HL-60/S4 treated with phorbol 12-myristate 13-acetate at 8.2 ng/mL for 4 days and 3 days (cell line): ENCODE measurements at regions not wholly inside any gene's neighbourhood (a gene's known extent, or its start where the extent isn't known, plus 50 kb on each side); places are given as distances from the start of the nearest gene placed in this dataset.

Experiments
- in situ Hi-C: fragments of 300-500 bp; cut with MboI; formaldehyde crosslinking; loops from 2 replicates; pipeline ENCODE4 v1.15.0; 2022; ENCODE audit warnings: low sequenced_read_pairs

DNA sequence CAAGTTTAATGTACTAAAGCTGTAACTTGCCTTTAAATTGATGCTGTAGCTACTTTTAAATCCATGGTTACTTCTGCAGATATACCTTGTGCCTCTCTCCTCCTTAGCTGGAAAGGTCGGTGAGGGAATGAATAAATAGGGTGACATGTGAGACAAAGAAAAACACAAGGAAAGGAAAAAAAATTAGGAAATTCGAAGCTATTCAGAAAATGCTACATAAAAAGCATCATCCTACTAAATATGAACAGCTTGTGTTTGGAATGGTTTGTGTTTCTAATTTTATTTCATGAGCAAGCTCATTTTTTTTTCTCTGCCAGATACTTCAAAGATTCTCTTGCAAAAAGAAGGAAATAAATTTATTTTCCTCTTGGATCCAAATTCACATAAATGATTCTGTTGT, 186.3 kb upstream of the NUDT4 start:
- in situ Hi-C loops = no loop called here

DNA sequence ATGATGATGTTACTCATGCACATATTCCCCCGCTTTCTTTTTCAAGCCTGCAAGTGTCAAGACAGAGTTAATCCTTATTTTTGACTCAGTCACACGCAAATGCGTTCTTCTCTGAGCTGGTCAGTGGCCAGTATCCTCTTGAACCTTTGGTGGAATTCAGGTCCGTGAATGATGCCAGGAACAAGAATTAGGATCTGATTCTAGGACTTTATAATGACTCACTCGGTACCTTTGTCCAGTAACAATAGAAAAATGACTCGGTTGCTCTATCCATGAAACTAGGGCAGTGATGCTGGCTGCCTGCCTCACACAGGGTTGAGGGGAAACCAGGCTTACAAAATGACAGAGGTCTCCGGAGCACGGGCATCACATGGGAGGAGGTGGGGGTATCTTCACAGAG, 185.8 kb upstream of the NUDT4 start:
- in situ Hi-C loops = no loop called here

DNA sequence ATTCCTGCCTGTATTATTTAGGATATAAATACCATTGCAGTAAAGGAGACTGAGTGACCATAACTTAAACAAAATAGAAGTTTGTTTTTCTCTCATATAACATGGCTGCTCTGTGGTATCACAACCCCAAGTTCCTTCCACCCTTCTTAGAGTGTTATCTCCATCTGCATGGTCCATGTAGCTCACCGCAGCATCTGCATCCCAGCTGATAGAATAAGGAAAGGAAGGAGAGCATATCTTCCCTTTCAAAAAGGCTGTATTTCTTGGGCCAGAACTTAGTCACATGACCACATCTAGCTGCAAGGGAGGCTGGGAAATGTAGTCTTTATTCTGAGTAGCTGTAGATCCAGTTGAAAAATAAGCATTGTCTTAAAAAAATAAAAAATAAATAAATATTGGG, 184.8 kb upstream of the NUDT4 start:
- in situ Hi-C loops = no loop called here

DNA sequence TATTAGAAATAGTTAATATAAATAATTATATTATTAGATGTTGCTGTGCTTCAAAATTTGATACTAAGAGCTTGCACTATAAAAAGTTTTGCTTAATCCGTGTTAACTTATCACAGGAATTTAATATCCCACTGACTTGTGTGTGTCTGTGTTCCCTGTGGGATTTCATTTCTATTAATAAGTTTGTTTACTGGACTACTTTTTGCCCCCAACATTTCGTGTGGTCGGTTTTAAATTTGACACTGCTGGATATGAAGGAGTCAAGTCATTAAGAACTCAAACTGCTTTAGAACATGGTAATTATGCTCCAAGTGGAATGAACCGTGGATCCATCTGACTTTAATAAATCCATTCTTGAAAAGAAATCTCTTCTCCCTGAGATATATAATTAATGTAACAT, 182.2 kb upstream of the NUDT4 start:
- in situ Hi-C loops = no loop called here

DNA sequence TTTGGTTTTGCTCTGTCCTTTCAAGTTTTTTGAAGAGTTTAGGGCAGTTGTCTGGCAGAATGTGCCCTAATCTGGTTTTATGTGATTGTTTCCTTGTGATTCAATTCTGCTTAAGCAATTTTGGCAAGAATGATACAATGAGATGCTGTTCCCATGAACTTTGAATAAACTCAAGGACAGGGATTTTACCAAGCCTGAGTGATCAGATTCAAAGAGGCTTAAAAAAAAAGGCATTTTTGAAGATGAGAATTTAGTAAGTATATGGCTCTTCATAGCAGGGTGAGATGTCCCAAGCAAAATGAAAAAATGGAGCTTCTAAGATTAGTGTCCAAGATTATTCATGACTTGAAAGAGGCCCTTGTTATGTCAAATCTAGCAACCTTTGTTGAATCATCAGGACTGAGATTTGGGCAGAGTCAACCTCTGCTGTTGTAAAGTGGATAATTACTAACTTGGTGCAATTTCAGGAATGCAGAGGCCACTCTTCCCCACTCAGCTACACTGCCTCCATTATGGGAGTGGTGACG, 180.6 kb upstream of the NUDT4 start:
- in situ Hi-C loops = no loop called here

DNA sequence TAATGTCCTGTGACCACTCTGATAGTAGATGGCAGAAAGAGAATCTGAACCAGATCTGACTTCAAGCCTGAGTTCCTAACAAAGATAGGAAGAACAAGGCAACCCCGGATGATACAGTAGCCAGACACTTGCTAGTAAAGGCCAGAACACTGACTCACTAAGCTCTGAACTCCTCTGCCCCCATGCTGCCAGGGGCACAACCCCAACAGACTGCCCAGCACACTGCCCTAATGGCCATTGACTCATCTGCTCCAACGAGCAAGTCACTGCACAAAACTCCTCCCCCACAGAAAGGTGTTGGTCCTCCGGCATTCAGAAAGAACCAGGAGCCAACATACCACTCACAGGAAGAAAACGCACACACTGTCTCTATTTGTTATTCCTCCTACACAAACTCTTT, 179.6 kb upstream of the NUDT4 start:
- in situ Hi-C loops = no loop called here

DNA sequence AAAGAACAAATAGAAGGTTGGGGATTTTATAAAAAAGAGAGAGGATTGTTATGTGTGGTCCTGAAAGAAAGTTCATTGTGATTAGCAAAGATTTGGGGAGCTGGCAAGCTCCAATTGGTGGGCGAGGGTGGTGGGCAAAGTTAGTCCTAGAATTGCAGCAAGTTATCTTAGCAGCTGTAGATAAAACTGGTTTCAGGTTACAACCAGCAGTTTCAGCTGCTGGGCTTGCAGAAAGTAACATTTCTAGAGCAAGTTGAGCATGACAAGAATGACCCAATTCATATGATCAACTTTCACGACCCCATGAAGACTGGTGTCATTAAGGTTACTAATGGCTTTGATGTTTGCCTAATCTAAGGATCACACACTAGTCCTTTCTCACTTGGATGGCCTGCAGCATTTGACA, 177.9 kb upstream of the NUDT4 start:
- in situ Hi-C loops = no loop called here

DNA sequence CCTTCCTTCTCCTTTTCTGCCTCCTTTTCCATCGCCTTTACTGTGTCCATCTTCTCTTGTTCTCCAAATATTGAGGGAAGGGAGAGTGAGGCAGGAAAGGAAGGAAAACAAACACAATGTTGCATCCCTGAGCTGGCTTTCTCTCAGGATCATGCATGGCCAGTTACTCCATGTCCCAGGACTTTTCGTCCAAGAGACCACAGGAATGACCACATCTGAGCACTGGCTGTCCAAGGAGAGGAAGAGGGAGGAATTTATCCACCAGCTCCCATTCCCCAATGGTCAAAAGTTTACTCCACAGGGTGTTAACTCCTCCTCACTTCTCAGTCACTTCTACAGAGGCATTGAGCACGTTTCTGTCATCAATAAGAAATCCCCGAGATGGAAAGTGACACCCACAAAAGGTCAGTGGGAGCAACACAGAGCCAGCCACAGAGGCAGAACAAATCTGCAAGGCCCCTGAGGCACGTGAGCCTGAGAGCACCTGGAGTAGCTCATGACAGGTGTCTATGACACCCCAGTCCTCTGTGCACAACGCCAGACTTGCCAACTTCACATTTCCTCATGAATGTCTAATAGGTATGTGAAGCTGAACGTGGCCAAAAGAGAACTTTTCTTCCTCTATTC, 177.3 kb upstream of the NUDT4 start:
- in situ Hi-C loops = no loop called here

DNA sequence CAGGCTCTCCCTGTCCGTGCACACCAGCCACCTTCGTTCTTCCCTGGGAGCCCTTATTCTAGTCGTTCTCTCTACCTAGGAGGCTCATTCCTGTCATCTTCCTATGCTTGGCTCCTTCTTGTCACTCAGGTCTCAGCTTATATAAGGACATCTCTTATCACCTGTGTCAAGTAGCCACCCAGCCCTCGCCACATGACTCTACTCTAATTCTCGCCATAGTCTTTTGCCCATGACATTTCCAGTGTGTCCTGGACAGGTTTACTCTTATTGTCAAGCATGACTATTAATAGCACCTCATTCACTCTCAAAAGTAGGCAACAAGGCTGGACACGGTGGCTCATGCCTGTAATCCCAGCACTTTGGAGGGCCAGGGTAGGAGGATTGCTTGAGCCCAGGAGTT, 175.7 kb upstream of the NUDT4 start:
- in situ Hi-C loops = no loop called here

DNA sequence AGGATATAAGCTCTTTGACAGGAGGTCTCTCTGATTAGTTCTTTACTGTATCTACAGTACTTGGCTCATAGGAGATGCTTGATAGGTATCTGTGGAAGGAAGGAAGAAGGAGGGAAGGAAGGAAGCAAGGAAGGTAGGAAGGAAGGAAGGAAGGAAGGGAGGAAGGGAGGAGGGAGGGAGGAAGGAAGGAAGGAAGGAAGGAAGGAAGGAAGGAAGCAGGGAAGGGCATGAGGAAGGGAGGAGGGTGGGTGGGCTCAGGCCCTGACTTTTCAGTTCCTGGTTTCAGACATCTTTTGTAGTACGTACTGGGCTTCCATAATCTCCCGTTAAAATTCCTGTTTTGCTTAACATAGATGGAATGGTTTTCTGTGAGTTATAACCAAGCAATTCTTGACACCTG, 175.0 kb upstream of the NUDT4 start:
- in situ Hi-C loops = no loop called here

DNA sequence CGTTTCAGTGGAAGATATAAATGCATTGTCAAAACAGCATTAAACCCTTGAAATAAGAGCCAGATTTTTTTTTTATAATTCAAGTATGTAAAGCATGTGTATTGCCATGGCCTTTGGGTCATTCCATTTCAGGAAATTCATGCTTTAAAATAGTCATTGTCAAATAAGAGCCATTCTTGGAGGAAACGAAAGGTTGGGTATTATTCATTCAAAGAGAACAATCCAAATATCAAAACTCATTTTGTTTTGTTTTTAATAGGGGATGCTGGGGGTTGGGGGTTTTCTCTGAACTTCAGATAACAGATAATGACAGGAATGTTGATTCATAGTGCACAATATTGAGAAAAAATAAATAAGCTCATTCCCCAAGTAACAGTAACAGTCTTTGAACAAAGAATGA, 174.4 kb upstream of the NUDT4 start:
- in situ Hi-C loops = no loop called here

DNA sequence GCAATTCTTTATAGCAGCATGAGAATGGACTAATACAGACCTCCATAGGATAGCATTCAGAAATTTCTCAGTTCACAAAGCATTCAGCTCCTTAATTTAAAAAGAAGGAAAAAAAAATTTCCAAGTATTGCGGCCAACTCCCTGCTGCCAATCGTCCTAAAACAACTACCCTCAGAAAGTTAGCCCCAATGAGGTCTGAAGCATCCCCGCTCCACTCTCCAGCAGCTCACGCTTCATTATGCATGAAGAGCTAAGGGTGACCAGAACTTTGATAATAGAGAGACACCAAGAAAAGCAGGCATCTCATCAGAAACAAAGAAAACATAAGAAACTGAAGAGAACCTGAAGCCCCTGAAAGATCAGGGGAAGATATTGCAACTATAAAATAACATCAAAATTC, 172.8 kb upstream of the NUDT4 start:
- in situ Hi-C loops = no loop called here

DNA sequence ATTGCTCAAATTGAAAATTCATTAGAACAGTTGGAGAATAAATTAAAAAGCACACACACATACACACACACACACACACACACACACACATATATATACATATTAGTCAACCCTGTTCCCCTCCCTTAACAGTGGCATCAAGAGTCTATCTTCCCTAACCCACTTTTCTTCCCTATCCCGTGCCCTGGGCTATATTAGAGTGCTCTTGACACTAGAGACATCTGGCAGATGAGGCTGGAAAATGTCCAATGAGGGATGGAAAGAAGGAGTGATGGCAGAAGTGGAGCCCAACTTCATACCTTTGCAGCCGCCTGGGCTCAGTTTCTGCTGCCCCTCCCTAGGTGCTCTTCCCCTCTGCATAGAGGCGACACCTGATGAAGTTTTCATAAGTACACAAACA, 172.4 kb upstream of the NUDT4 start:
- in situ Hi-C loops = no loop called here

DNA sequence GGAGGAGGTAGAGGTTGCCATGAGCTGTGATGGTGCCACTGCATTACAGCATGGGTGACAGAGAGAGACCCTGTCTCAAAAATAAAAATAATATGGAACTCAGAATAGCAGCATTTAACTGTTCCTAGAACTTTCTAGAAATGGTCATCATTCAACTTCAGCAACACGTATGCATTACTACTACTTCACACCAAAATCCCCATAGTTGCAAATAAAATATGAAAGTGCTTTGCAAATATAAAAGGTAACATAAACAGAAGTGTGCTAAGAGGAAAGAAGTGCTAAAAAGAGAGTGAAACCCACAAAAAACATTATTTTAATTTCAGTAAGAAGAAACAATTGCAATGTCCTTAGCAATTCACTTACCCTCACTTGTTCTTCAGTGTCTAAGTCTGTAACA, 169.7 kb upstream of the NUDT4 start:
- in situ Hi-C loops = no loop called here

DNA sequence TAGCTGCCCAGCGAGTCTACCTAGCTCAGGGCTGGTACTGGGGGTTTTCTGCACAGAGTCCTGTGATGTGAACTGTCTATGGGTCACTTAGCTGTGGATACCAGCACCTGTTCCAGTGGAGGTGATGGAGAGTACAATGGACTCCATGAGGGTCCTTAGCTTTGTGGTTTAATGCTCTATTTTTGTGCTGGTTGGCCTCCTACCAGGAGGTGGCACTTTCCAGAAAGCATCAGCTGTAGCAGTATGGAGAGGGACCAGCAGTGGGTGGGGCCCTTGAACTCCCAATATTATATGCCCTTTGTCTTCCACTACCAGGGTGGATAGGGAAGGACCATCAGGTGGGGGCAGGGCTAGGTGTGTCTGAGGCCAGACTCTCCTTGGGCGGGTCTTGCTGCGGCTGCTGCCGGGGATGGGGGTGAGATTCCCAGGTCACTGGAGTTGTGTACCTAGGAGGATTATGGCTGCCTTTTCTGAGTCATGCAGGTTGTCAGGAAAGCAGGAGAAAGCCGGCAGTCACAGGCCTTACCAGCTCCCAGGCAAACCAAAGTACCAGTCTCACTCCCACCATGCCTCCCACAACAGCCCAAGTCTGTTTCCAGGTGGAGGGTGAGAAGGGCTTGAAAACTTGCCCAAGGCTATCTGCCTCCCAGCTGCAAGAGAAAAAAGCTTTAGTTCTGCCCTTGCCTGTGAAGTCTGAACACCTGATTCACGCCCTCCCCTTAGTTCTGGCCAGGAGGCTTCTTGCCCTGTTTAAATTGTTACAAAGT, 163.0 kb upstream of the NUDT4 start:
- in situ Hi-C loops = no loop called here

DNA sequence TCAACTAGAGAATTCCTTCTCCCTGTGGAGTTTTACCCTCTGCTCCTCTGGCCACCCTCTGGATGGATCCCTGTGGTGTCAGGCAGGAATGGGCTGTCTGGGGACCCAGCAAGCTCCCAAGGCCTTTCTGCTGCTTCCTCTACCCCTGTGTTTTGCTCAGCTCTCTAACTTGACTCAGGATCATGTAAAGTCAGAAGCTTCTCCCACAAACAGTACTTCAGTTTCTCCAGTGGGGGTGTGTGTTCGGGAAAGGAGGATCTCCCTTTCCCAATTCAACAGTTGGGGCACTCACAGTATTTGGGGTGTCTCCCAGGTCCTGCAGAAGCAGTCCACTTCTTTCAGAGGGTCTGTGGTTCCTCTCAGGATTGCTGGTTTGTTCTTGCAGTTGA, 162.4 kb upstream of the NUDT4 start:
- in situ Hi-C loops = no loop called here

DNA sequence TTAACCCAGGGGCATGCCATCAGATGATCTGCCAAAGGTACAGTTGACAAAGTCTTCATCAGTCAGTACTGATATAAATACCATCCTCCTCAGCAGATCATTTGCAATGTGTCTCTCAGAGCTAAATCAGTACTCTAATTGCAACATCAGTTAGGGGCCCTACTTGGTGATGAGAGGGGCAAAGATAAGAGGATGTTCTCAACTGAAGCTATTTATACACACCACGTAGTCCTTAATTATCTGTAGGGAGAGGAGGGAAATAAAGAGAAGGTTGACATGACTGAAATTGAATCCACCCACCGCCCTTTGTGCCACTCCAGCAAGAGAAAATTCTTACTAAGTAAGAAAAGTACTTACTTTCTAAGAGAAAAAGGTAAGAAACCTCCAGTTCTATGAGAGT, 157.8 kb upstream of the NUDT4 start:
- in situ Hi-C loops = no loop called here

DNA sequence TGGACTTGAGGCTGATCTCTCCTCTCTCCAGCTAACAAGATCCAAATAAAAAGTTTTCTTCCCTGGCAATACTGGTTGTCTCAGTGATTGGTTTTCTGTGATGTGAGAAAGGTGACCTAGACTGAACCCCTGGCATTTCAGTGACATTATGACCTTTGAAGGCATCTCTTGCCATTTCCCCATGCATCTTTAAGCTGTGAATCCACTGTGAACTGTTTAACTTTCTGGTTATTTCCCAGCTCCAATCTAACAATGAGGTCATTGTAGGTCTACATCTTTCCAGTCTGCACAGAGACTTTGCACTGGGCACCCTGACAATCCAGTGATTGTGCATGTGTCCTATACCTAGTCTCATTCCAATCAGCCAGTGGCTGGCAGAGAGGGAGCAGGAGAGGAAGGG, 155.9 kb upstream of the NUDT4 start:
- in situ Hi-C loops = no loop called here

DNA sequence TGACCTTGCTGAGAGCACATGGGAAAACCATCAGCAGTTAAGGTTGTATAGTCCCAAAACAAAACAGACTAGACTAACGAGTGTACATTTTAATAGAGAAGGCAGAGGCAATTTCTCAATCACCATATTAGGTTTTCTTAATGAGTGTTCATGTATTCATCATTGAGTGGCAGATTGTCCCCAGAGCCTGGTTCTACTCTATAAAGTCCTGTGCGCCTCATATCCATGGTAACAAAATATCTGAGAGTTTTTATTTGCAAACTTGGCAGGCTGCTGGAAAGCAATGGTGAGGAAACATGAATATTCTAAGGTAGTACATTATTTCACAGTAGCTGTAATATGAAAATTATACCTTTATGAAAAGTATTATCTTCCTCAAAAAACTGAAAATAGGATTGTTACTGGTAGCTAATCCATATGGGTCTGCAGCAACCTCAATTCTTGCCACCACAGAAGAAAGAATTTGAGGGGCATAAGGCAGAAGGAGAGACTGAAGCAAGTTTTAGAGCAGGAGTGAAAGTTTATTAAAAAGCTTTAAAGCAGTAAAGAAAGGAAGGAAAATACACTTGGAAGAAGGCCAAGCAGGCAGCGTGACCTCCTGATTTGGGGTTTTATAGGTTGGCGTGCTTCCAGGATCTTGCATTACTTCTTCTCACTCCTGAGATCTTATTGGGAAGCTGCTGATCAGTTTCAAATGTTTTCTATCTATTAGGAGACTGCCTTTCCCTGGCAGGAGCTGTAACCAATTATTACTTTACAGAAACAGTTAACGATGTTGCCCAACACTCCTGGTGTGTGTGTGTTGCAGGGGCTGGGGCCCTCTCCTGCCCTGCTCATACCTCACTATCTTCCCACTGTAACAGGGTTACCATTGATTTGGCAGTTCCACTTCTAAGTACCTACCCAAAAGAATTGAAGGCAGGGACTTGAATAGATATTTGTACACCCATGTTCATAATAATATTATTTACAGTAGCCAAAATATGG, 154.0 kb upstream of the NUDT4 start:
- in situ Hi-C loops = no loop called here

DNA sequence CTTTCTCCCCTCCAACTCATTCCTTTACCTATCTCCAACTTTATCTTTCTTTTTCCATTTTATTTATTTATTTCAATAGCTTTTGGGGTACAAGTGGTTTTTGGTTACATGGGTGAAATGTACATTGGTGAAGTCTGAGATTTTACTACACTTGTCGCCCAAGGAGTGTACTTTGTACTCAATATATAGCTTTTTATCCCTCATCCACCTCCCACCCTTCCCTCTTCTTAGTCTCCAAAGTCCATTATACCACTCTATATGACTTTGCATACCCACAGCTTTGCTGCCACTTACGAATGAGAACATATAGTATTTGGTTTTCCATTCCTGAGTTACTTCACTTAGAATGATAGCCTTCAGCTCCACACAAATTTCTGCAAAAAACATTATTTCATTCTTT, 152.6 kb upstream of the NUDT4 start:
- in situ Hi-C loops = no loop called here

DNA sequence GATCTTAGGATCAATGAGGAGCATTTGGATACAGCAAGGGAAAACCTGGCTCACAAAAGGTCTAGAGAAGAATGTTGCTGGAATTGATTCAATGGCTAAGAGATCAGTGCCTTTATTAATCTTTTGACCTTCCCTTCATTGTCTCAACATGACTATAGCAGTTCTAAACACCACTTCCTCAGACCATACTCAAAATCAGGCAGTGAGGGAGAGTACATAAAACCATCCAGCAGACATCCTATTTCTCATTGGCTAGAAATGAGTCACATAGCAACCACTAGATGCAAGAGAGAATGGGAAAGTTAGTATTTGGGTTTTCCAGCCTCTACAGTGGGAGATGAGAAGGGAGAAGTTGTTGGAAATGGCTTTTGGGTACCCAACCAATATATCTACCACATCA, 151.4 kb upstream of the NUDT4 start:
- in situ Hi-C loops = no loop called here
